Nucleus accumbens (tissue), 56 donors: ENCODE measurements at regions not wholly inside any gene's neighbourhood (a gene's known extent, or its start where the extent isn't known, plus 50 kb on each side); places are given as distances from the start of the nearest gene placed in this dataset.
"Not testable (repeated sequence)": the region's sequence is repeated elsewhere in the genome, so short reads cannot be mapped to it uniquely, and the experiment has no call there.

ENCODE experiments used
- DNase-seq, 56 donors: peaks; one replicate each; lab custom pipeline; 2025; lab: John Stamatoyannopoulos, UW

GRCh38 chr17:13862346-13862745 is 207.0 kb upstream of the COX10 start:
- DNase-seq = no peak

- DNase-seq = no peak
These were observed 205.9 kb upstream of the COX10 start for GRCh38 chr17:13863436-13863835.

- no peak for DNase-seq
These were observed 204.8 kb upstream of the COX10 start for GRCh38 chr17:13864521-13864920.

- no peak for DNase-seq
These were observed 203.7 kb upstream of the COX10 start for GRCh38 chr17:13865650-13866049.

- no peak for DNase-seq
These were observed 199.9 kb upstream of the COX10 start for GRCh38 chr17:13869331-13869940.

GRCh38 chr17:13871261-13871660 is 198.0 kb upstream of the COX10 start:
- no peak for DNase-seq

- no peak for DNase-seq
These were observed 195.2 kb upstream of the COX10 start for GRCh38 chr17:13874134-13874533.

GRCh38 chr17:13874817-13875216 is 194.5 kb upstream of the COX10 start:
- DNase-seq = no peak

GRCh38 chr17:13879961-13880466 is 189.3 kb upstream of the COX10 start:
- DNase-seq = no peak

GRCh38 chr17:13883659-13884058 is 185.6 kb upstream of the COX10 start:
- DNase-seq = no peak

GRCh38 chr17:13884347-13884746 is 185.0 kb upstream of the COX10 start:
- DNase-seq = no peak

GRCh38 chr17:13885550-13885949 is 183.8 kb upstream of the COX10 start:
- DNase-seq = no peak

- DNase-seq = no peak
These were observed 183.1 kb upstream of the COX10 start for GRCh38 chr17:13885953-13886889.

- peak in 7 of 56 donors; percentile 1 to 19 (median 3) for DNase-seq
These were observed 181.2 kb upstream of the COX10 start for GRCh38 chr17:13888056-13888609.

GRCh38 chr17:13908971-13909370 is 160.3 kb upstream of the COX10 start:
- not testable (repeated sequence) for DNase-seq

- DNase-seq = no peak
These were observed 159.3 kb upstream of the COX10 start for GRCh38 chr17:13909901-13910519.

GRCh38 chr17:13917634-13918033 is 151.7 kb upstream of the COX10 start:
- no peak for DNase-seq

- DNase-seq = no peak
These were observed 151.1 kb upstream of the COX10 start for GRCh38 chr17:13918247-13918646.

- no peak for DNase-seq
These were observed 149.5 kb upstream of the COX10 start for GRCh38 chr17:13919818-13920217.

- DNase-seq = no peak
These were observed 148.9 kb upstream of the COX10 start for GRCh38 chr17:13920413-13920812.
